ENCODE measurements at regions not wholly inside any gene's neighbourhood (a gene's known extent, or its start where the extent isn't known, plus 50 kb on each side); places are given as distances from the start of the nearest gene placed in this dataset.

GRCh38 chr2:121014876-121015275 lies 270.1 kb downstream of the TFCP2L1 start:
- Mint-ChIP-seq H3K36me3 (no peaks in the 10 kb centered on the region), H3K4me3 (no peak overlapping the region), H3K9me3 (peaks cover 2 to 30% (median 7%) of the 10 kb centered on the region in 9 donors), H3K27ac (no peak overlapping the region), H3K4me1 (no peaks in the 10 kb centered on the region), H3K27me3 (peaks cover 1 to 8% (median 5%) of the 10 kb centered on the region in 5 donors)
- no peak for ATAC-seq
- POLR2A ChIA-PET = no interaction called here
- no peak for DNase-seq

GRCh38 chr2:121015971-121016485 lies 269.0 kb downstream of the TFCP2L1 start:
- Mint-ChIP-seq H3K36me3 (no peaks in the 10 kb centered on the region), H3K27ac (no peak overlapping the region), H3K9me3 (peaks cover 0 to 25% (median 6%) of the 10 kb centered on the region in 9 donors), H3K4me1 (no peaks in the 10 kb centered on the region), H3K4me3 (no peak overlapping the region), H3K27me3 (peaks cover 2 to 15% (median 8%) of the 10 kb centered on the region in 5 donors)
- no peak for DNase-seq
- ATAC-seq = no peak
- POLR2A ChIA-PET = no interaction called here

GRCh38 chr2:121017396-121017795 lies 267.6 kb downstream of the TFCP2L1 start:
- Mint-ChIP-seq H3K27me3 (peaks cover 2 to 23% (median 12%) of the 10 kb centered on the region in 5 donors), H3K36me3 (no peaks in the 10 kb centered on the region), H3K4me1 (no peaks in the 10 kb centered on the region), H3K9me3 (peaks cover 0 to 17% (median 2%) of the 10 kb centered on the region in 9 donors), H3K4me3 (no peak overlapping the region), H3K27ac (no peak overlapping the region)
- POLR2A ChIA-PET = no interaction called here
- DNase-seq = no peak
- ATAC-seq = no peak

GRCh38 chr2:121018136-121019061 lies 266.6 kb downstream of the TFCP2L1 start:
- Mint-ChIP-seq H3K4me1 (no peaks in the 10 kb centered on the region), H3K9me3 (peaks cover 0 to 17% (median 2%) of the 10 kb centered on the region in 9 donors), H3K36me3 (no peaks in the 10 kb centered on the region), H3K27ac (no peak overlapping the region), H3K27me3 (peaks cover 2 to 23% (median 12%) of the 10 kb centered on the region in 5 donors), H3K4me3 (no peak overlapping the region)
- ATAC-seq (no peak), DNase-seq (no peak)
- POLR2A ChIA-PET = no interaction called here

GRCh38 chr2:121019071-121019470 lies 265.9 kb downstream of the TFCP2L1 start:
- POLR2A ChIA-PET = no interaction called here
- Mint-ChIP-seq H3K4me1 (no peaks in the 10 kb centered on the region), H3K27ac (no peak overlapping the region), H3K27me3 (peaks cover 2 to 23% (median 12%) of the 10 kb centered on the region in 5 donors), H3K36me3 (no peaks in the 10 kb centered on the region), H3K9me3 (peaks cover 0 to 10% (median 0%) of the 10 kb centered on the region in 9 donors), H3K4me3 (no peak overlapping the region)
- DNase-seq (no peak), ATAC-seq (no peak)

- Mint-ChIP-seq H3K9me3 (peaks cover 0 to 7% (median 0%) of the 10 kb centered on the region in 9 donors), H3K27ac (no peak overlapping the region)
- POLR2A ChIA-PET = no interaction called here
These were observed 265.2 kb downstream of the TFCP2L1 start for GRCh38 chr2:121019756-121020155.

GRCh38 chr2:121021685-121022084 lies 263.3 kb downstream of the TFCP2L1 start:
- DNase-seq (no peak), ATAC-seq (no peak)
- Mint-ChIP-seq H3K27me3 (peaks cover 2 to 23% (median 12%) of the 10 kb centered on the region in 5 donors), H3K4me3 (no peak overlapping the region), H3K36me3 (peaks cover 0 to 3% (median 0%) of the 10 kb centered on the region in 3 donors), H3K9me3 (peaks cover 2 to 14% (median 4%) of the 10 kb centered on the region in 9 donors), H3K4me1 (no peaks in the 10 kb centered on the region), H3K27ac (no peak overlapping the region)
- POLR2A ChIA-PET = no interaction called here

More at GRCh38 chr2:121019756-121020155, 265.2 kb downstream of the TFCP2L1 start:
- ATAC-seq = no peak
- Mint-ChIP-seq H3K4me3 (no peak overlapping the region), H3K36me3 (no peaks in the 10 kb centered on the region), H3K27me3 (peaks cover 2 to 23% (median 12%) of the 10 kb centered on the region in 5 donors), H3K4me1 (no peaks in the 10 kb centered on the region)
- no peak for DNase-seq

- Mint-ChIP-seq H3K9me3 (peaks cover 2 to 23% (median 6%) of the 10 kb centered on the region in 9 donors), H3K27me3 (peaks cover 0 to 17% (median 10%) of the 10 kb centered on the region in 5 donors), H3K4me1 (no peaks in the 10 kb centered on the region), H3K36me3 (peaks cover 0 to 3% (median 0%) of the 10 kb centered on the region in 3 donors), H3K4me3 (no peak overlapping the region), H3K27ac (no peak overlapping the region)
- DNase-seq = no peak
- POLR2A ChIA-PET = no interaction called here
- no peak for ATAC-seq
These were observed 256.4 kb downstream of the TFCP2L1 start for GRCh38 chr2:121028577-121028976.

- no peak overlapping the region for H3K27ac Mint-ChIP-seq
- no peak overlapping the region for H3K4me3 Mint-ChIP-seq
- DNase-seq (no peak), ATAC-seq (no peak)
- peaks cover 0 to 17% (median 10%) of the 10 kb centered on the region in 5 donors for H3K27me3 Mint-ChIP-seq
- no peaks in the 10 kb centered on the region for H3K4me1 Mint-ChIP-seq
- H3K36me3 Mint-ChIP-seq = peaks cover 0 to 3% (median 0%) of the 10 kb centered on the region in 3 donors
- peaks cover 0 to 19% (median 3%) of the 10 kb centered on the region in 9 donors for H3K9me3 Mint-ChIP-seq
- POLR2A ChIA-PET = no interaction called here
These were observed 254.5 kb downstream of the TFCP2L1 start for GRCh38 chr2:121030523-121030922.

GRCh38 chr2:121031568-121032340 lies 253.2 kb downstream of the TFCP2L1 start:
- Mint-ChIP-seq H3K9me3 (peaks cover 0 to 8% (median 0%) of the 10 kb centered on the region in 9 donors), H3K27ac (no peak overlapping the region), H3K4me1 (no peaks in the 10 kb centered on the region), H3K27me3 (peaks cover 0 to 17% (median 10%) of the 10 kb centered on the region in 5 donors), H3K4me3 (no peak overlapping the region), H3K36me3 (no peaks in the 10 kb centered on the region)
- POLR2A ChIA-PET = no interaction called here
- ATAC-seq (no peak), DNase-seq (no peak)

- Mint-ChIP-seq H3K9me3 (no peaks in the 10 kb centered on the region), H3K27me3 (peaks cover 0 to 29% (median 10%) of the 10 kb centered on the region in 5 donors), H3K36me3 (no peaks in the 10 kb centered on the region), H3K27ac (no peak overlapping the region), H3K4me1 (no peaks in the 10 kb centered on the region), H3K4me3 (no peak overlapping the region)
- no peak for ATAC-seq
- no peak for DNase-seq
- POLR2A ChIA-PET = no interaction called here
These were observed 251.5 kb downstream of the TFCP2L1 start for GRCh38 chr2:121033461-121033996.

GRCh38 chr2:121034551-121034950 lies 250.5 kb downstream of the TFCP2L1 start:
- no peaks in the 10 kb centered on the region for H3K4me1 Mint-ChIP-seq
- no peak for DNase-seq
- no peak overlapping the region for H3K4me3 Mint-ChIP-seq
- H3K27ac Mint-ChIP-seq = no peak overlapping the region
- peaks cover 0 to 29% (median 11%) of the 10 kb centered on the region in 5 donors for H3K27me3 Mint-ChIP-seq
- ATAC-seq = no peak
- POLR2A ChIA-PET = no interaction called here
- no peaks in the 10 kb centered on the region for H3K9me3 Mint-ChIP-seq
- H3K36me3 Mint-ChIP-seq = no peaks in the 10 kb centered on the region

Measured in naive thymus-derived CD8-positive, alpha-beta T cell (primary cell).